ENCODE measurements at regions not wholly inside any gene's neighbourhood (a gene's known extent, or its start where the extent isn't known, plus 50 kb on each side); places are given as distances from the start of the nearest gene placed in this dataset.

GRCh38 chr12:111056618-111057521 lies 136.5 kb upstream of the MYL2 start:
- TF ChIP-seq POLR2A (IDR thresholded peaks at IDR 0.05) (no peak), CTCF (IDR thresholded peaks at IDR 0.05) (no peak)
